Progenitor cell of endocrine pancreas (in vitro differentiated cells): ENCODE measurements at regions not wholly inside any gene's neighbourhood (a gene's known extent, or its start where the extent isn't known, plus 50 kb on each side); places are given as distances from the start of the nearest gene placed in this dataset.

Experiments
- DNase-seq: peaks from one replicate; pipeline ENCODE4 v3.0.0; 2021; ENCODE audit warnings: low spot score; ENCODE audit not compliant: unreplicated experiment
- H3K27ac Mint-ChIP-seq: 2 replicates; pipeline ENCODE4 v1.8.0; 2021; ENCODE audit warnings: mild to moderate bottlenecking, moderate library complexity, mixed read lengths
- H3K27me3 Mint-ChIP-seq: 2 replicates; pipeline ENCODE4 v1.8.0; 2021; ENCODE audit warnings: mixed read lengths
- H3K36me3 Mint-ChIP-seq: 2 replicates; pipeline ENCODE4 v1.8.0; 2022; ENCODE audit warnings: mixed read lengths; ENCODE audit not compliant: insufficient read depth
- H3K4me1 Mint-ChIP-seq: 2 replicates; pipeline ENCODE4 v1.8.0; 2021; ENCODE audit warnings: low read depth, mixed read lengths
- H3K4me3 Mint-ChIP-seq: 2 replicates; pipeline ENCODE4 v1.8.0; 2021; ENCODE audit warnings: low read depth, mild to moderate bottlenecking, moderate library complexity, mixed read lengths
- H3K9me3 Mint-ChIP-seq: 2 replicates; pipeline ENCODE4 v1.8.0; 2021; ENCODE audit warnings: low read depth, mixed read lengths
- CTCF ChIP-seq: fragments of 200-600 bp; sonication (generic); IDR thresholded peaks from one replicate; pipeline ENCODE4 v1.5.0; 2021; ENCODE audit warnings: antibody characterized with exemption, mild to moderate bottlenecking; ENCODE audit not compliant: unreplicated experiment

GRCh38 chr20:59406446-59406845 lies 106.0 kb downstream of the EDN3 start:
- no peaks in the 10 kb centered on the region for H3K9me3 Mint-ChIP-seq
- no peaks in the 10 kb centered on the region for H3K36me3 Mint-ChIP-seq
- H3K27me3 Mint-ChIP-seq = peaks cover 48% of the 10 kb centered on the region
- peaks cover 4% of the 10 kb centered on the region for H3K4me1 Mint-ChIP-seq
- no peak for TF ChIP-seq CTCF
- no peak overlapping the region for H3K4me3 Mint-ChIP-seq
- no peak for DNase-seq
- H3K27ac Mint-ChIP-seq = no peak overlapping the region

GRCh38 chr20:59411170-59411569 lies 110.8 kb downstream of the EDN3 start:
- Mint-ChIP-seq H3K4me3 (no peak overlapping the region), H3K4me1 (no peaks in the 10 kb centered on the region), H3K9me3 (no peaks in the 10 kb centered on the region), H3K36me3 (no peaks in the 10 kb centered on the region), H3K27ac (no peak overlapping the region), H3K27me3 (peaks cover 38% of the 10 kb centered on the region)
- no peak for DNase-seq
- no peak for TF ChIP-seq CTCF

- Mint-ChIP-seq H3K4me3 (no peak overlapping the region), H3K27ac (no peak overlapping the region), H3K4me1 (no peaks in the 10 kb centered on the region), H3K36me3 (no peaks in the 10 kb centered on the region), H3K9me3 (no peaks in the 10 kb centered on the region), H3K27me3 (peaks cover 39% of the 10 kb centered on the region)
- no peak for TF ChIP-seq CTCF
- DNase-seq = no peak
These were observed 111.2 kb downstream of the EDN3 start for GRCh38 chr20:59411589-59411988.

GRCh38 chr20:59412181-59412580 lies 111.8 kb downstream of the EDN3 start:
- H3K9me3 Mint-ChIP-seq = no peaks in the 10 kb centered on the region
- no peak for DNase-seq
- no peak overlapping the region for H3K27ac Mint-ChIP-seq
- no peaks in the 10 kb centered on the region for H3K36me3 Mint-ChIP-seq
- no peak overlapping the region for H3K4me3 Mint-ChIP-seq
- no peaks in the 10 kb centered on the region for H3K4me1 Mint-ChIP-seq
- TF ChIP-seq CTCF = no peak
- peaks cover 39% of the 10 kb centered on the region for H3K27me3 Mint-ChIP-seq

- TF ChIP-seq CTCF = peak; percentile 43
- no peaks in the 10 kb centered on the region for H3K4me1 Mint-ChIP-seq
- H3K27me3 Mint-ChIP-seq = peaks cover 39% of the 10 kb centered on the region
- H3K4me3 Mint-ChIP-seq = no peak overlapping the region
- H3K27ac Mint-ChIP-seq = no peak overlapping the region
- DNase-seq = no peak
- no peaks in the 10 kb centered on the region for H3K9me3 Mint-ChIP-seq
- H3K36me3 Mint-ChIP-seq = no peaks in the 10 kb centered on the region
These were observed 112.5 kb downstream of the EDN3 start for GRCh38 chr20:59412875-59413284.
